NCI-H524 (cell line): ENCODE measurements at regions not wholly inside any gene's neighbourhood (a gene's known extent, or its start where the extent isn't known, plus 50 kb on each side); places are given as distances from the start of the nearest gene placed in this dataset.

ENCODE experiments used
- DNase-seq, 2 experiments: peaks; one replicate each; lab custom pipeline; 2025; lab: John Stamatoyannopoulos, UW

DNA sequence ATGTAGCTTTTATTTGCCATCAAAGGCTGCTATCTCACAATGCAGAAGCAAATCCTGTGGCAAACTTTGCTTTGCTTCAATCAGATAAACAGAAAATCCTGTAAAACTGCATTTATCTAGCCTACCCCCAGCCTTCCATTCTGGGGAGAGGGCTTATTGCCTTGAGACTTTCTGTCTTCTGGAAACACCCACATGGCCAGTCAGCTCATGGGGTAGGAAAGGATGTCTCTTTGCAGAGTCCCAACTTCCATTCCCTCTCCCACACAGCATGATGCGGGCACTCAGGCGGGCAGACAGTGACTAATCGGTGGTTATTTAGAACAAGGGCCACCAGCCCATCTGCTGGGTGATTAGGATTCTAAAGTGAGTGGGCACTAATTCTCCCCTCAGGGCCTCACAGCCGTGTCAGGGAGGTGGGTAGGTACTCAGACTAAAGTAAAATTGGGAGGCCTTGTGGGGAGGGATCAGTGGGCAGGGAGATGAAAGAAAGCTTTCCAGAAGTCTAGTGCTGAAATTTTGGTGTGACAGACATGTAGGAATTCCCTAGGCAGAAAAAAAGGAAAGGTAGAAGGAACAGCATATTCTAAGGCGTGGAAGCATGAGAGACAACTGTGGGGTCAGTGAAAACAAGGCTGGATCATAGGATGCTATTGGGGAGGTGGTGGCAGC lies 720.5 kb downstream of the VRK1 start:
- peak; percentile 84 to 91 for DNase-seq

DNA sequence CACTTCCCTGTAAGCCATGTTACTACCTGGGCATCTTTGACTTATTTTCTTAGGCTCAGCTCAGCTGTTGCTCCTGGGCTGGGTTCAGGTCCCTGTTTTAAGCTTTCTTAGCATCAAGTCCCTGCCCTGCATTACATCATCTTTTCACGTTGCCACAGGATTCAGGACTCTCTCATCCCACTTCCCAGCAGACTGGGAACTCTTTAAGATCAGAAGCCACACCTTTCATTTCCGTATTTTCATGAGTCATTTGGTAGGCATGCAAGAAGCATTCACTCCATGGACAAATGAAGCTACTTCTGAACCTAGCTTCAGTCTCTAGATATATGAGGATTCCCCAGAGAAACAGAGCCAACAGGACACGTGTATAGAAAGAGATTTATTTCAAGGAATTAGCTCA lies 726.8 kb downstream of the VRK1 start:
- no peak for DNase-seq

DNA sequence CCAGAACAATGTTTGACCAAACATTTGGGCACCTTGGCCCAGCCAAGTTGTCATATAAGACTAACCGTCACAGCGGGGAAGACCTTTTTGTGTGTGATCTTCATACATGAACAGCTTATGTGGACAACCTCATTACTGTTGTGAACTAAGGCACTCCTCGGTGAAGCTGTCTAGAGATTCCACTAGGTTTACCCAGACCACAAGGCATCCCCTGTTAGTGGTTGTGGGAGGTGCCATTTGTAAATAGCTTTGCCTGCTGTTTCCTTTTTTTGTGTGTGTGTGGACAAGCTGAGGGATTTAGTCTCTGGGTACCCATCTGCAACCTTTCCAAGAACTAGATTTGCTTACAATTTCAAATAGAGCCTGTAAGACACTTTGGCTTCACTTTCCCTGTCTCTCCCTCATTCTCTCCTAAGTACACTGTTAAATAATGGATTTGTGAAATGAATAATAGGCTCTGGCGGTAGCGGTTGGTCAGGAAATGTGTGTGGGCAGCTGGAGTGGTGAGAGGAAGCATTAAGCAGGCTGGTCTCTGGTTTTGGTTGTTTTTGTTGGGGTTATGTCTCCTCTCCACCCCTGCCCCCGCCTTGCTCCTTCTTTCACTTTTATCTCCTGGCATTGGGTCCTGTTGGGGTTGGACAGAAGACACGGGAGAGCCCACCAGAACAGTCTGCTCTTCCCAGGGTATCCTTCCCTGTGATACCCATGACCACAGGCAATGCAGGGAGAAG lies 727.6 kb downstream of the VRK1 start:
- no peak for DNase-seq

DNA sequence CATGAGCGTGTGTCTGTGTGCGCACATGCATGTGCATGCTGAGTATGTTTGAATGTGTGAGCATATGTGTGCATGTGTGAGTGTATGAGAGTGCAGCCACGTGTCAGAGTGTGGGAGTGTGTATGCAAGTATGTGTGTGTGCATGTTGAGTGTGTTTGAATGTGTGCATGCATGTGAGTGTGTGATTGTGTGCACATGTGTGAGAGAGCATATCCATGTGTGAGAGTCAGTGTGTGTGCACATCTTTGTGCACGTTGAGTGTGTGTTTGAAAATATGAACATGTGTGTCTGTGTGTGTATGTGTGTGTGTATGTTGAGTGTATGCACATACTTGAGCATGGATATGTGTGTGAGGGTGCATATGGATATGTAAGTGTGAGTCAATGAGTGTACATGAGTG lies 730.8 kb downstream of the VRK1 start:
- no peak for DNase-seq

DNA sequence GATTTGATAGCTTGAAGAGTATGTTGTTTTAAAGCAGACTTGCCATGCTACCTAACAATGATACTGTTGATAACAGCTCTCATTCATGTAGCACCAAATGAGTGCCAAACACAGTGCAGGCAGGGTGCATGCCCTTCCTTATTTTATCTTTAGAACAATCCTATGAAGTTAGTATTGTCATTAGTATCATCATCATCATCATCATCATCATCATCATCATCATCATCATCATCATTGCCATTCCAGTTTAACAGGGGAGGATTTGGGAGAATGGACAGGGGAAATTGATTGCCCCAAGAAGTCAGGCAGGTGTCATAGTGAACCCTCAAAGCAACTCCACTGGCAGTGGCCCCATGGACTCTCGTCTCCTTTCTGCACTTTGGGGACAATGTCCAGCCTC lies 734.9 kb downstream of the VRK1 start:
- no peak for DNase-seq

DNA sequence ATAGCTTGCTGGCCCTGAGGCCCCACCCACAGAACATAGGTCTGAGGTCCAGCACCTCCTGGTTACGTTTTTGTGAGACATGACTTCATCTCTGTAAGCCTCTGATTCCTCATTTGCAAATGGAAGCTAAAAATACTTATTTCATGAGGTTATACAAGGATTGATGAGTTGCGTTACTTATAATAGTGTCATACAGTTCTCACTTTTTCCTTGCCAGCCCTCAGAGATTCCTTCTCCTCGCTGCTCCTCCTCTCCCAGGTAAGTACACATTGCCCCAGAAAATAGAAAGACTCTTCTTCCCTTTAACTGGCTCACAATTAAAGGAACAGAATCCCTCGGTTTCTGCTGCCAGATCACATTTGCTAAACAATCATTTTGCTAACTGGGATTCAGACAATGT lies 739.2 kb downstream of the VRK1 start:
- no peak for DNase-seq

DNA sequence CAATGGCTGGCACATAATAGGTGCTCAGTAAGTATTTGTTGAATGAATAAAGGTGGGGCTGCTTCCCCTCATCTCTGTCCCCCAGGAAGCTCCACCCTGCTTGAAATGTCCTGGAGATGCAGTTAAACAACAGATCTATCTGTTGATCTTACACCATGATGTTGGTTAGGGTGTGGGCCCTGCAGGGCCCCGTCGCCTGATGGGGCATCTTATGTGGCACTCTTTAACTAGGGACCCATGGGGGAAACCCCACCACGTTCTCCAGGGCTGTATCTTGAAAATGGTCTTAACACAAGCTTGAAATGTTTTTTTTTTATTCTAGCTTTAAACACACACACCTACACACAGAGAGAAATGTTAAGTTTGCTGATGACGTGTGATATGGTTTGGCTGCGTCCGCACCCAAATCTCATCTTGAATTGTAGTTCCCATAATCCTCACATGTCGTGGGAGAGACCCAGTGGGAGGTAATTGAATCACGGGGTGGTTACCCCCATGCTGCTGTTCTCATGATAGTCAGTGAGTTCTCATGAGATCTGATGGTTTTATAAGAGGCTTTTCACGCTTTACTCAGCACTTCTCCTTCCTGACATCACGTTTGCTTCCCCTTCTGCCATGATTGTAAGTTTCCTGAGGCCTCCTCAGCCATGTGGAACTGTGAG lies 741.7 kb downstream of the VRK1 start:
- no peak for DNase-seq

DNA sequence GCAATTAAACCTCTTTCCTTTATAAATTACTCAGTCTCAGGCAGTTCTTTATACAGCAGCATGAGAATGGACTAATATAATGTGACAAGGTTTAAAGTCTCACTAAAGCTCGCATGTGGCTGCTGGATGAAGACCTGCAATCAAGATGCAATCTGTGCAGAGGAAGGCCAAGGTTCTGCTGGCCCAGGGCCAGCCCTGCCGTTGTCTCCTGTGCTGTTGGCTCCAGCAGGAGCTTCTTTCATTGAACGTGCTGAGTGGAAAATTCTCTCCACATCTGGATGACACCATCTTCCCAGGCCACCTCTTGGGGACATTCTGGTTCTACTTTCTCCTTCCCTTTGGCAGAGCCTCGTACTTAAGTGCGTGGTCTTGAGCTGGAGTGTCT lies 742.2 kb downstream of the VRK1 start:
- DNase-seq = no peak

DNA sequence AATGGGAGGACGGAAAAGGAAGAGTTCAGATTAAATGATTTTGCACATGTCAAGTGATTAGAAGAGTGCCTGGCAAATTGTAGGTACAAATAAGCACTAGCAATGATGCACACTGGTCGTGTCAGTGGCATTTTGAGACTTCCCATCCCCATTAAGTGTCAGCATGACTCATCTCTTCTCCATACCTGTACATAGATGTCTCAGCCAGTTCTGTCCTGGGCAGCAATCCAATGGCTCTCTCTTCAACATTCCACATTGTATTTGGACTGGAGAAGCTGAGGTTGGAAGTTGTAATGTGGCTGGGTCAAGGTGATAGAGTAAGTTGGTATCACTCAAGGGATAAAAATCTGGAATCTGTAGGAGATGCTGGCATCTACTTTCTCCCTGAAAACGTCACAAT lies 742.7 kb downstream of the VRK1 start:
- no peak for DNase-seq

DNA sequence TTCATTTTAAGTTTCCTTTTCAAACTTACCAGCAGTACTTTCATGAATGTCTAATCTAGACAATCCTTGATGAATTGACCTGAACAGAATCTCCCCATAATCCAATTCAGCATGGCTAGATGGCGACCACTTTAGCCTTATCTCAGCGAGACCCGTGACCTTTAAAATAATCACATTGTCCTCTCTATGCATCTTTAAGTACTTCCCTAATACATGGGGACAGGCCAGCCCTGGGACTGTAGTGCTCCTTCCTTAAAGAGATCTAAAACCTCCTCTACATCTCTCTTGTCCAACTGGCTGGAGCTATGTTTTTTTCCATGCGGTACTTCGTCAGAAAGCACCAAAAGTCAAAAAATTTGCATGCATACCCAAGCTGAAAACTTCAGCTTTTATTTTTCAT lies 746.0 kb downstream of the VRK1 start:
- DNase-seq = no peak

DNA sequence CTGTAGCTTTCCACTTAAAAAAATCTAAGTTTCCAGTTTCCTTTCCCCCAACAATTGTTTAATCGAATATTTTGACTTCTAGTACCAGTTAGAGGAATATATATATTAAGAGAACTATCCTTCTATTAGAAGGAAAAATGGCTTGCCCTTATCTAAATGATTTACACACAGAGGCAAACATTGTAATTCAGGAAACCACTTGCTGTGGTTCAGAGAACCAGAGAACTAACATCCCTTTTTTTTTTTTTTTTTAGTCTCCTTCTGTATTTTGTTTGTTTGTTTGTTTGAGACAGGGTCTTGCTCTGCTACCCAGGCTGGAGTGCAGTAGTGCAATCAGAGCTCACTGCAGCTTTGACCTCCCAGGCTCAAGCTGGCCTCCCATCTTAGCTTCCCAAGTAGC lies 746.6 kb downstream of the VRK1 start:
- DNase-seq = no peak

DNA sequence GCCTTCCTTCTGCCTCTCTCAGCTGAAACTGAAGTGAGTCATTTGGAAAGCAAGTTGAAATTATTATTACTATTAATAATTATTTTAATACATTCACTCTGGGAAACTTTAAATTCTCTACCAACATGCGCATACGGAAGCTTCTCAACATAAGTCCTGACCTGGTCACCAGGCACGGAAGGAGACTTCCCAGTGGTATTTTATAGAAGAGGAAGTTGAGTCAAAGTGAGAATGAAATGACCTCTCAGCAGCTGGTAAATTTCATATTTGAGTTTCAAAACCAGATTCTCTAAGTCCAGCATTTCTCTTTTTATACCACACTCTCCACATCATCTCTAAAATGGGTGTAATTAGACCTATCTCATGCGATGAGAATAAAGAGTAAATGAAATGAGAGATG lies 747.4 kb downstream of the VRK1 start:
- no peak for DNase-seq

DNA sequence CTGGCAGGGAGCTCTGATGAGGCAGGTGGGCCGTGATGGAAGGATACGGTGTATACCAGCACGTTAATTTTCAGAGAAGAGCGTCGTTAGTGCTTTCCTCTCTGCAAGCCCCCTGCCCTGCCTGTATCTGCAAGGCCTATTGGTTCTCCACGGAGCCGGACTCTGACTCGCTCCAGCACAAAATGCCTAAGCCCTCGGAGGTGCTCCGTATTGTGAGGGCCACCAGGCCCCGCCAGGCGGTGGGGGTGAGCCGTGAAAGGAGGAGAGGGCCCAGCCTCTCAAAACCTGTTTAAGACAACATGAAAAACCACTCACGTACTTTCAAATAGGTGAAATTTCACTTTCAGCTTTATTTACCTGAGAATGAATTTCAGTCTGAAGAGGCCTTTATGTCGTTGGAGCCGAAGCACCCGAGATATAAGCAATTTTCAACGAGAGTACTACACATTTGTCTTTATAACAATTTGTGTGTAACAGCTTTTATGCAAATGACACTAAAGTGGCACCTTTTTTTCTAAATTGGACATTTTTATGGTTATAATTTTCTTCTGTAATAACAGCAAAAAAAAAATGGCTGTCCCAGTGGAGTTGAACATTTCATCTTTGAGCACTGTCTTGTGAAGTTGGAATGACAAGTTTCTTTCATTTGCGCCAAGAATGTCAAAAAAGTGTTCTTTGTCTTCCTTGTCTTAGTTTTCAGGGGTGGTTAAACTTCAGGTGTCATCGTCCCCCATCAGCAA lies 749.5 kb downstream of the VRK1 start:
- no peak for DNase-seq

DNA sequence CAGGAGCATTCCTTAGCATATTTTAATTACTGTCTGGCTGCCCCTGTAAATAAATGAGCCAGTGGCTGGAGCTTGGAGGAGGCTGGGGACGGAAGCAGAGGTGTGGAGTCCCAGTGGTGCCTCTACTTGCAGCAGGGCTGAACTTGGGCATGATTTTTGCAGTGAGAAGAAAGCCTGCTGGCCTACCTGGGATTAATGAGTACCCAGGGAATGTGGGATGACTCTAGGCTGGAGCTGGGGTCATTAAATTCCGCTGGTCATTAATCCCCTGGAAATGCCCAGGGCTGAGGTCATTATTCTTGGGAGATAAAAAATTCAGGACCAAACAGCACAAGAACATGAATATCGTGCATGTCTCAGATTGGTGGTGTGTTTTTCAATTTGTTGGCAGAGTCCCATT lies 753.3 kb downstream of the VRK1 start:
- DNase-seq = no peak

DNA sequence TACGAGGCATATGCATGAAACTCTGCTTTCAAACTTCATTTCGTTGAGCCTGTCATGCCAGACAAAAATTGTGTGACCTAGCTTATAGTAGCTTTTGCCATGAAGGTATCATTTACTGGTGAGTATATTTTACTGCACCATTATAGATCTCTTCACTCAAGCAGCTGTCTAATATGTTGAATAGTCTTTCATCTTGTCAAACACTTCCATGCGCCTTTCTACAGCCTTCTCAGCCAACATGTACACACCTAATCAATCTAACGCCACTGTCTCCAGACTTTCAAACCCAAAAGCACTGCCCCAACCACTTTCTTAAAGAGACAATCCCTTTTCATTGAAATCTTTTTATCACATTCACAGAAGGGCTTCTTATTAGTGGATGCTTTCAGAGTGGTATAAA lies 757.4 kb downstream of the VRK1 start:
- DNase-seq = no peak

DNA sequence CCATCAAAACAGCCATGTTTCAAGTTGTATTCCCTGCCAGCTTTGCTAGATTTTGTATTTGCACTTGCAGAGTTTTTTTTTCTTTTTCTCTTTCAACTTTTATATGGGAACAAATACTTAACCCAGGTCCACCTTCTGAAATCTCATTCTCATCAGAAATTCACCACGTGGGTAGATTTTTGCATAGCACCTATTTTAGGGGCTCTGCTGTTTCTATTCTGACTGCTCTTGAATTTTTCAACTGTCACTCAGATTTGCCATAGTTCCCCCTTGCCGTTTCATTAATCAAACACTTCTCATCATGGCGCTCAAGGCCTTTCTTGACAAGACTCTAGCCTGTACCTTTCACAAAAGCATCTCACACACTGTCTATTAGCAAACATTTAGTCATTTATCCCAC lies 767.2 kb downstream of the VRK1 start:
- no peak for DNase-seq

DNA sequence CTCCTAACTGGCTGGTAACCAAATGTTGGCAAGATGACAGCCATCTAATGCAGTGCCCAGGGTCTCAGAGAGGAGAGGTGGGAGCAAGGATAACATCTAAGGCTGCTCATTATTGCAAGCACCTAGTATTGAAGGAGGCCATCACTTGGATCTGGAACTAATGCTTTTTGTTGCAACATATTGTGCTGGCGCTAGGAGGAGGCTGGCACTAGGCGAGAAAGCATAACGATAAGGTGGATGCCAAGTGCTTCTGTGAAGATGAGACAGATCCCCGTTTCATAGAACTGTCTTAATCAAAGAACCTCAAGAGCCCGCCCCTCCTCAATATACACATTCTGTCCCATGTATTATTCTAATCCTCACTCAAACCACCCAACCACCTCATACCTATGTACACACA lies 774.0 kb downstream of the VRK1 start:
- DNase-seq = no peak

DNA sequence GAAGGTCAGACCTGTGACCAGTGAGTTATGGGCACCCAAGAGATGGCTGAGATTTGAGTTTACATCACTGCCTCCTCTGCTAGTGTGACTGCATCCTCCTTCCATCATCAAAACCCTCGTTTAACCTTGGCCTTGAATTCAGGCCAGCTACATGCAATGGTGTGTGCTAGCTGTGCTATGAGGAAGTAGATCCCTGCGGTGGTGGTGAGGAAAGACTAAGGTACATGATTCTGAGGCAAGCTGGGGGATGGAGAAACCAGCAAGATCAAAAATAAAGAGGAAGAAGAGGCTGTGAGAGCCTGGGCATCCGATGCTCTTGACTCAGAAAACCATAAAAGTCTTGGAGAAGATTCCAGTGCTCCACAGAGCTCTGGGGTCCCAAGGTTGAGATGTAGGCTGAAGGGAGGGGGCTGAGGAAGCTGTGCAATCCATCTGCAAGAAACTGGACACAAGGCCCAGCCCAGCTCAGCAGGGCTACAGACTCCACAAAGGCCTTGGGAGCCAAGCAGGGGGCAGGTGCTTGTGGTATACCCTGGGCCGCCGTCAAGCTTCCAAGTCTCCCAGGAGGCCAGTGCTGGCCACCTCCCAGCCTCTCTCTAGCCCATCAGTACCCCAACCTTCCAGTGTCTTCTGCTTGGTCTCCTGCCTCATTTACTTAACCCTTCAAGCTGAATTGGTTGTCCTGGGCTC lies 774.8 kb downstream of the VRK1 start:
- no peak for DNase-seq

DNA sequence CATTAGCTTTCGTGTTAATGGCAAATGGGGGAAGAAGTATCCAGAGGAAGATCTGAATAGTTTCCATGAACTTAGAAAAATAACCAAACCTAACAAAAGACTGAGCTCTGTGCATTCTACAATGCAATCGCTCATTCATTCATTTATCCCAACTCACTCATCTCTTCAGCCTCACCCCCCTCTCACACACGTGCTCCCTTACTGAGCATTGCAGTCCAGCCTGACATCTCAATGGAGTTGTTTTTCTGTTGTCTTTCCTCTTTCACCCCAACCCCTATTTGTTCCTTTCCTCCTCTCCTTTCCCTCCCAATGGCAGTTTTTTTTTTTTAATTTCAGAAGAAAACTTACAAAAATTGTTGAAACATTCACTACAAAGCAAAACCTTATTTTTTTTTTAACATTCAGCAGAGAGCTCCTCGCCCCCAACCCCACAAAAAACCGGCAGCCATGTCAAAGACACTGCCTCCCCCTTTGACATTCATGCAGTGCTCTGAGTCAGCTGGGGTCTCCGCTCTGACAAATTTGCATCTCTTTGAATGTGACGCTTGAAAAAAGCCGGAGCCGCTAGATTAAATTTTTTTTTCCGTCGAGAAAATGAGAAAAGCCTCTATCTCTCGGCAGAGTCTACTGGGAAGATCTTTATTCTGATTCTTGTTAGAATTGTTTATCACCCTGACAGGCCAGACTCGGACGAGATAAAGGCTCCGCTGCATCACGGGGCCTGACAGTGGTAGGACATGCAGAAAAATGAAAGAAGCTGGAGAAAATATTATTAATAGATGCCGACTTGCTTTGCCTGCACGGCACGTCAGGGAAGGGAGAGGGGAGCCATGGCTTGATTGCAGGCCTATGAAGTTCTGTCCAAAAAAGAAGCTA lies 775.6 kb downstream of the VRK1 start:
- DNase-seq = no peak

DNA sequence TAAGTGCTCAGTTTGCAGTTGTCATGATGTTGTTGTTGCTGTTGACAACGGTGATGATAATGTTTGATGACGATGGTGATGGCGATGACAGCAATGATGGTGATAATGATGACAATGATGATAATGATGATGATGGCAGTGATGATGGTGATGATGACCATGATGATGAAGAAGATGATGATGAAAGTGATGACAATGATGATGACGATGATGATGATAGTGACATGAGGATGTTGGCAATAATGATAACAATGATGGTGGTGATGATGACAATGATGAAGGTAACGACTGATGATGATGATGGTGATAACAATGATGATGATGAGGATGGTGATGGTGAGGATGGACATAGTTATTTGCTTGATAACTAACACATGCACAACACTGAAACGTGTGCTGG lies 778.5 kb downstream of the VRK1 start:
- no peak for DNase-seq

DNA sequence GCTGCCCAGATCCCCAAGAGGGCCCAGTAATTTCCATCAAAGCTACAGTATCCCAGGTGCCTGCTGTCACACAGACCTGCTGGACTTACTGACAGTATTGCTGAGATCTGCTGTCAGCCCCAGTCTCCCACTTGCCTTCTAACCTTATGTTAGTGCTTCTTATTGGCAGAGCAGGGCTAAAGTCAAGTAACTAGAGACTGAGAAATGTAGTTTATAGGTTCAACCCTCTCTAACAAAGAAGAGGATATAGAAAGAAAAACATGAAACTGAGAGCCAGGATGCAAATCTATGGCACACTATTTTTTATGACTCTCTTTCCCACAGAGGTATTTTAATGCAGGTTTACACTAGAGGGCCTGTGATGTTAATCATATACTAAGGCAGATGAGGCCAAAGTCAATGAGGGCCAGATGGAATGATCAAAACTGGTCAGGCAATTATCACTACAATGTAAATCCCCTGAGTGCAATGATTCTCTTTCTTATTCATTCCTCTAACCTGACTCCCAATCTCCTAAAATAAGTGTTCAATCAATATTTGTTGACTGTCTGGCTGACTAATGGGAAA lies 781.9 kb downstream of the VRK1 start:
- peak; percentile 2 to 37 for DNase-seq
